ENCODE measurements at regions not wholly inside any gene's neighbourhood (a gene's known extent, or its start where the extent isn't known, plus 50 kb on each side); places are given as distances from the start of the nearest gene placed in this dataset.
"Not testable (repeated sequence)": the region's sequence is repeated elsewhere in the genome, so short reads cannot be mapped to it uniquely, and the experiment has no call there.

DNA sequence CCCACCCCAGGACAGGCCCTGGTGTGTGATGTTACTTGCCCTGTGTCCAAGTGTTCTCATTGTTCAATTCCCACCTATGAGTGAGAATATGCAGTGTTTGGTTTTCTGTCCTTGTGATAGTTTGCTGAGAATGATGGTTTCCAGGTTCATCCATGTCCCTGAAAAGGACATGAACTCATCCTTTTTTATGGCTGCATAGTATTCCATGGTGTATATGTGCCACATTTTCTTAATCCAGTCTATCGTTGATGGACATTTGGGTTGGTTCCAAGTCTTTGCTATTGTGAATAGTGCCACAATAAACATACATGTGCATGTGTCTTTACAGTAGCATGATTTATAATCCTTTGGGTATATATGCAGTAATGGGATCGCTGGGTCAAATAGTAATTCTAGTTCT, 340.2 kb upstream of the MEIS1 start:
- DNase-seq = not testable (repeated sequence)

DNA sequence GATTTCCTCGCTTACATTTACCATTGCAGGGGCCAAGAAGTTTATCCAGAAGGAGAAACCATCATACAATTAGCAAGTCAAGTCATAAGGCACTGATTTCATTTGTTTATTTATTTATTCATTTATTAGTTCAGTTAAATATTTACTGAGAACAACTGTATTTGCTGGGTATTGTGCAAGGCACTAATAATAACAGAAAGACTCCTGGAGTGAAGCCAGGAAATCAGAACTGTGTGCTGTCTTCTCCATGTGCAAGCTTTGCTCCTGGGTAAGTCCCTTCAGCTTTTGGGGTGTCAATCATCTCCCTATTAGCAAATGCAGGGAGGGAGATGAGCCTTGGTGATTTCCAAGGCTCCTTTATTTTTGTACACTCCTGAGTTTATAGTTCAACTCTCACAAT, 341.6 kb upstream of the MEIS1 start:
- DNase-seq = no peak

DNA sequence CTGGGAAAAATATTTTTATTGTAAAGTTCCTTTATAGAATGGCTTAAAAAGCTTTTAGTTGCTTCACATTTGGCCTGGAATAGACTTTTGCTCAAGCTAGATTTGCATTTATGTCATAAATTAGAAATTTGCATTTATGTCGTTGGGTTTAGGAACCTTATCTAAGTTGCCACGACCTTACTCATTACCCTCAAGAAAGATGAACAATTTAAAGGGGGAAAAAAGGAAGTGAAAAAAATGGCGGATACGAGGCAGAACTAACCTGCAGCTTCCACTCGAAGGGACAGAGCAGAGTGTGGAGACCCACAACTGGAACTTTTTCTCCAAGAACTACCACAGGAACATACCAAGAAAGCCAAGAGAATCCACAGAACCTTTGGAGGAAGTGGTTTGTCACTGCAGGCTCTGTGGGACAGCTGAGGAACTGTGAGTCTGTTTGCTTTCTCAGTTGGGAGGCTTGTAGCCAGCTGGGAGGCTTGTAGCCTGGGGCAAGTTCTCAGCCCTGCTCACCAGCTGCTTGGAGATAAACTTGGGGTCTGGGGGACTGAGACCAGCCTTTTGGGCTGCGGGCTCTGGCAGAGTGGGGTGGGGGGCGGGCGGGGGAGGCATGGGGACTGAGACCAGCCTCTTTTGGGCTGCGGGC, 349.9 kb upstream of the MEIS1 start:
- no peak for DNase-seq

DNA sequence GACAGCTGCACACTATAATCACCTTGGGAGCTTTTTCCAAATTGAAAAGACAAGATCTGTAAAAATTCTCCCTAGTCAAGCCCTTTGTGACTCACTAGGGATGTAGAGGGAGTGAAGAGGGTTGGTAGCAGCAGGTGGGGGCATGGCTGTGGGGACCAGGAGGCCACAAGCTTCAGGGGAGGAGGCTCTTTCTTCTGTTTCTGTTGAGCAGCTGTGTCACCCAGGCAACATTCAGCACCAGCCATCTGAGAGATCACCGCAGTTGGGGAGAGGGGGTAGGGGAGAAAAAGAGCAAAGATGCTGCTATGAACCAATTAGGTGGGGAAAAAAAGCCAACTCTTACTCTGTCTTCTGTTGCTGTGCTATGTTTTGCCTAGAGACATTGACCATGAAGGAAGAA, 352.3 kb upstream of the MEIS1 start:
- no peak for DNase-seq

DNA sequence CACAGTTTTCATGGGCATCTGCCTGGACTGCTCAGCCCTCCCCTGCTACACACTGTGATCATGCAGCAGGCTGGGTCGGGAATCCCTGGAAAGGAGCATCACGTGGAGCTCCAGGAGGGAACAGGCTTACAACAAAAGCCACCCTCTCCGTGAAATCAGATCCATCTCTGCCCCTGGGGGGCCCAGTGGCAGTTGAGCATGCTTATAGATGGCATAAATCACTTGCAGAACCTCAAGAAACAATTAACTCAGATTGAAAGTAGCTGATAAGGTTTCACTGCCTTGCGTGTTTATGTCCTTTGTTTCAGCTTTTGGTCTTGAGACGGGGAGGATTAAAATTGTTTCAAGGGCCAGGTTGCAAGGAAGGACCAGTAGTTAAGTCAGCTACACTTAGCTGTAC, 354.8 kb upstream of the MEIS1 start:
- no peak for DNase-seq

DNA sequence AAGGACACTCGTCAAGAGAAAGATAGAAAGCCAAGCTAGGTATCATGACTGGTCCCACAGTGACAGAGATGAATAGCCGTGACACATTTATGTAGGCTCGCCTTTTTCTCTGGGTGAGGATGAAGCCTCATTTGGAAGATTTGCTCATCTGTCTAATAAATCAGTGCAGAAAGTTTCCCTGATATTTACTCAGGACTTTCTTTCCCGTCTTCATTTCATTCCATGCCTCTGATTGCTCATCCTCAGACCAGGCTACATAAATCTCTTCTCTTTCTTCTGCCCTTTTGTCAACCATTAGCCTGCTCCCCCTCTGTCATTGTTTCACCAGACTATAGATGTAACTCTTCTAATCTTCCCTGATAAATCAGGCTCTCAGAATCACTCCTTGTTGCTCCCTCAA, 361.8 kb upstream of the MEIS1 start:
- DNase-seq = no peak

DNA sequence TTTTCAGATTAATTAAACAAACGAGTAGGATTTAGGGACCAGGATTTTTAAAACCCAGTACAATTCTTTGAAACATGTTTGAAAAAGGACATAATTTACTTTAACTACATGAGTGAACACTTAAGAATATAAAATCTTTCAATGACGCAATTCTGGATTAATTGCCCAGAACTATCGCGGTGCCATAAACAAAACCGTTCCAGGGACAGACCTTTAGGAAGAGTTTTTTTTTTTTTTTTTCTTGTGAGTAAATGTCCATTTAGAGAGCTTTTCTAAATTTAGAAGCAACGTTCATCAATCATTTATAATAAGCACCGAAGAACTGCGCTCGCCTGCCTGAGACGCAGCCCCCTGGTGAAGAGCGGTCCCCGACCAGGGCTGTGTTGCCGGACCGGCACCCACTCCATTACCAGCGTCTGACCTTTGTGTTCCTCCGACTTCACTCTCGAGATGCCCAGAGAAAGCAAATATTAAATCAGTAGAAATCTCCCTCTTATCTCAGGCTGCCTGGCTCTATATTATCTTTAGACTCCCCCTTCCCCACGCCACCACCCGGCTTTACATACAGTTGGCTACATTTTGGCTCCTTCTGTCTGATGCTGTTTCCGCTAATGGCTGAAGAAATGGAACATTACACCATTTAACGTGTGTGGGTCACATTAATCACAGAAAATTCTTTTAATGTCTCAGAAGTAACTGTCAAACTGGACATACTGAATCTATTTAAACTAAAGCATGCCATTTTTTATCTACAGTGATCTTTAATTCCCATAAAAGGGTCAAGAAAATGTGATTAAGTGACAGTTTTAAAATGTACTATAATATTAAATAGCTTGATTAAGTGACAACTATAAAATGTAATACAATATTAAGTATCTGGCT, 364.0 kb upstream of the MEIS1 start:
- no peak for DNase-seq

DNA sequence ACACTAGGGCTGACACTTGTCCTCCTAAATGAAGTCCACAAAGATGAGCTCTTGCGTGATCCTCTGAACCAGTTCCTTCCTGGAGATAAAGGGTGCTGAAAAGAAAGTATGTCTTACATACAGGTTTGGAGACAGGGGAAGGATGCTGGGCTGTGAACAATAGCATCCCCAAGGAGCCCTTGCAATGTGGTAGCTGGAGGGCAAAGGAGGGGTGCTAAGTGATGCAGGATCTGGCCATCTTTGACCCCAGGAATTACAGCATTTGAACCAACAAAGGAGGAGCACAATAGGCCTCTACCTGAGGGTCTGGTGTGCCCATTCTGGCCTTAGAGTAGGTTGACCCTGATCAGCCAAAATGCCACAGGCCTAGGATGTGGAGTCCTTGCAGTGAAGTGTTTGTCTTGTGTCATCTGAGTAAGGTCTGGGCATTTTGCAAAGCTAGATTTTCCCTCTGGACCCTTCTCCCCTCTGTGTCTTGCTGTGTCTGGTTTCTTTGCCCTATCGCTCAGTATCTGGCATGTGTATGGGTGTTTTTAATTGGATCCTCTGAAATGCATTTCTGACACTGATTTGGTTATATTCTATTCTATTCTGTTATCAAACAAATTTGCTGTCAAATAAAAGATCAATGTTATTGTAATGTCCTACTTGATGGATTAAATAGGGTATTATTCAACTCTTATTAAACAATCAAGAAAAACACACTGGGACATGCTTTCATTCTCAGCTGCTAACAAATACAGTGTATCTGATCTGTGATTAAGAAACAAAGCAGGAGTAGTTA, 364.8 kb upstream of the MEIS1 start:
- DNase-seq = no peak

DNA sequence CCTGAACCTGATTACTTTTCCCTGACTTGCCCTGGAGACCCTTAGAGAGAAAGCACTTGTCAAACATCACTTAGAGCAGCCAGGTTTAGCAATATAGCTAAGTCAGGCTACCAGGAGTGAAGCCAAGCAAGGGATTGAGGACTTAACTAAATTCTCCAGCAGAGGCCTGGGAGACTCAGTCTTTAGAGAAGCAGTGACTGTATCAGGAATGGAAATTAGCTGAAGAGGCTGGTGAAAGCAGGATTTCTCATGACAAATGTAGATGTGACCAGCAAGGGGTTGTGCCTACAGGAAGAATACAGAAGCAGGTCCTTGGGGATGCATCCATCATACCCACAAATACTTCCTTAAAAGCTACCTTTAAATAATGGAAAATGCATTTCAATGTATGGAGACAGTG, 368.9 kb upstream of the MEIS1 start:
- DNase-seq = no peak

DNA sequence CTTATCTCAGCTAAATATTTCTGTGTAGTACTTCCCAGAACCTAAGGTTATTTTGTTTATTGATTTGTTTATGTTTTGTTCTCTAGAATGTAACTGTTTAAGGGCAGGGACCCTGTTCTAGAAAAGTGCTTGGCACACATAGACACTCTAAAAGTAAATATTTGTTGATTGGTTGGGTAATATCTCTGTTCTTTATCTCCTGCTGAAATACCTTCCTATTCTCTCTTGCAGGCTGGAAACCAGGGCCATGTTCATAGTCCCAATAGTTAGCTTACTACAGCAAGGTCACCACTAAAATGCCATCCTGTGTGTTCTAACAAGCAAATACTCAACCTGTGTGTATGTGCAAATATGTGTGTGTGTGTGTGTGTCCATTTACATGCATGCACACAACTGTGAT, 375.6 kb upstream of the MEIS1 start:
- DNase-seq = no peak

DNA sequence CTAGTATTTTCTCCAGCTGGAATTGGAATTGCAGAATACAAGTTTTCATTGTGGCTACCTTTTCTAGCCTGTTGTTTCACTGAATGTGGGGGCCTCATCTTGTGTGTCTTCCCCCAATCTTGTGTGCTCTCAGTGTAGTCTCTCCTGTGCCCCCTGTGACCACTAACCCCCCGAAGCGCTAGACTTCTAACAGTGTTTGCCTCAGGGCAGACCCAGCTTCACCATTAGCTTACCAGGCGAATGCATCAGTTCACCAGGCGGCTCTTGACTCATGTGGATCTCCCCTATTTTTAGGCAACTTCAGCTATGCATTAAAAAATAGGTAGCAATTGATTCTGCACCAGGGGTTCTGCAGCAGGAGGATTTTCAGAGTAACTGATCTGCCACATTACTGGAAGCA, 376.2 kb upstream of the MEIS1 start:
- no peak for DNase-seq

DNA sequence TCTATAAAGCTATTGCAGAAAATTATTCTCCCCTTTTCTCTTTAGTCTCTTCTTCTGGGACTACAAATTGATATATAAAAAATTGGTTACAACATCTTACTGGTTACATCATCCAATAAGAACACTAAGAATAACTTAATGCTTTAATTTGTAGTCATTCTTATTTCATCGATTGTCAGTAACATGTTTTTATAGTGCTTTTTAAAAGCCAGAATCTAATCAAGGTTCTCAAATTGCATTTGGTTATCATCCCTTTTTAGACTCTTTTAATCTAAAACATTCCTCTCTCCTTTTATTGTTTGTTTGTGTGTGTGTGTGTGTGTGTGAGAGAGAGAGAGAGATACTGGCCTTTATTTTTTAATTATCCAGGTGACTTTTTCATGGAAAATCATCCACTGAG, 377.1 kb upstream of the MEIS1 start:
- no peak for DNase-seq

DNA sequence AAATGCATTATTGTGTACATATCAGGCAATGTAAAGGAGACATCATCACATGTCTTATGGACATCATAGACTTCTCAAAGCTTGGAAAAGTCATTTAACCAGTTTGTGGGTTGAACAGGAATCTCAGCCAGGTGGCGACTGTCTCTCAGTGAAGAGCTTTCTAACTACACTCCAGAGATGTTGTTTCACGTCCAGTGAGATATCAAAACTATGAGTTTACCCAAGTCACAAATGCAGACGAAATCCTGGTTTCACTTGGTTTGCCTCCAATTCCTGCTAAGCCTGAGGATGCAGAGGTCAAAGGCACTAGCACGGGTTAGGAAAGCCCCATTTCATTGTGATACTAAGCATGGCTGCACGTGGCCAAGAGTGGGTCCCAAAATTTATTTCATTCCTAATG, 384.5 kb upstream of the MEIS1 start:
- no peak for DNase-seq

DNA sequence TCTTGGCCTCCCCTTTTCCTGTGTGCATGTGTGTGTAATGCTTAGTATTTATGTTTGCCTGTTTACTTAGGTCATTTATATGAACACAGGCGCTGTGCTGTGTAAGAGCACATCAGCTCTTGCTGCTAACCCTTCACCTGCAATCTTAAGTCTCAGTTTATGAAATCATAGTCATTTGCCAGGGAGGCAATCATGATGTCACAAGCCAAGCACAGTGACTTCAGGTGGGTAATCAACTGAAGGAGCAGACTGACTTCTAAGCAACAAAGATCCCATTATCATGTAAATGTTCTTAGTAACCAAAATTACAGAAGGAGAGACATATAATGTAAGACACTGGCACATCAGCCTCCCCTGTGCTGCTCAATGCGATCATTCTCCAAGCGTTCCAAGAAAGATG, 386.3 kb upstream of the MEIS1 start:
- DNase-seq = no peak

DNA sequence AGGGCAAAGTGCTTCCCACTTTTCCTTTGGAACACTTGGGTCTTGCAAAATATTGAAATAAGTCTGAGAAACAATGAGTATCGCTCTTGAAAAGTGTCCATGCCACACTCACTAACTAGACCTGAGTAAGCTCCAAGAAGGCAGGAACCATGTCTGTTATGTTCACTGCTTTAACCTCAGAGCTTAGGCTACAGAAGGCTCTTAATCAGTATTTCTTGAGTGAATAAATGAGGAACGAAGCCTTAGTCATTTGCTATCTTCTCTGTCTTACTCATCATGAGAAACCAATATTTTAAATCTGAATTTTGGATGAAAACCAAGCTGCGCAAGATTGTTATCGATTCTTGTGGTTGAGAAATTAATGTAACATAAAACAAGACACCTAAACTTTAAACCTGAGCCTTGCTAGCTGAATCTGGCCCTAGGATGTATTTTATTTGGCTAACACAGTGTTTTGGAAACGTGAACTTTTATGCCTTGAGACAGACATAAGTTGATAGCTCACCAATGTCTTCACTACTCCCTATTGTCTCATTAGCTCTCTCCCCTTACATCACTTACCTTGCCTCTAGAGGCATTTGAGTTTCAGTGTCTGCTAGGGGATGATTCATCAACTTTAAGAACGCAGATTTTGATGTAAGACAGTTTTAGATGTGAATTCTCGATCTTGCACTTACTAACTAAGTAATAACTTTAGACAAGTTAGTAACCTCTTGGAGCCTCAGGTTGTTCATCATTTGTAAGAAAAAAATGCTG, 392.8 kb upstream of the MEIS1 start:
- no peak for DNase-seq

DNA sequence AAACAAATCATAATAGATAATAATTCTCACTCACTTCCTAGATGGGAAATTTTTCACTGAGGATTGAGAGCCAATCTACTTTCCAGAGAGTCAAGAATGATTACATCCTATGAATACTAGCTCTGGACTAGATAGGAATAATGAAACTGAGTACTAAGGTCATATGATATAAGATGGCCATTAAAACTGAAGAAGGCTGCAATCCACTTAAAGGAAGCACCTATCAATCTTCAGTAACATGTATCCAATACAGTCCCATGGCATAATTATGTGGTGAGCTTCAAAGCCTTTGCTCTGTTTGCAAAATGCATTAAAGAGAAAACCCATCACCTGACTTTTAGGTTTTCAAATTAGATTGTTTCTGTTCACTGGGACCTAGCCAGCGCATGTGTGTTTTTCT, 398.0 kb upstream of the MEIS1 start:
- no peak for DNase-seq

DNA sequence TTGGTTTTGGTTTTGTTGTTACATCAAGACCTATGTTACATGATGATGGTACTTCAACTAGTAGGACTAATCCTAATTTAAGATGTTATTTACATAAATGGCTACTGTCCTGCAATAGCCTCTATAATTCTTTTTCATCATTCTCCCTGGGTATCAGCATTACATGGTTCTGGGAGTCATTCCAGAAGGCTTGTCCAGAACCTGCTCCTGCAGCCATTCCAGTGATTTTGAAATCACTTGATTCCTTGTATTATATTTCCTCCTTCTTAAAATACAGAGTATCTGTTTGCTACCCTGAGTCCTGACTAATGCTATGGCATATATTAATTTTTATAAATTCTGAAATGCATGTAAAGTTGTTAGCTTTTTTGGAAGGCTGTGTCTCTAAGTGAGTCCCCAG, 400.5 kb upstream of the MEIS1 start:
- DNase-seq = no peak

DNA sequence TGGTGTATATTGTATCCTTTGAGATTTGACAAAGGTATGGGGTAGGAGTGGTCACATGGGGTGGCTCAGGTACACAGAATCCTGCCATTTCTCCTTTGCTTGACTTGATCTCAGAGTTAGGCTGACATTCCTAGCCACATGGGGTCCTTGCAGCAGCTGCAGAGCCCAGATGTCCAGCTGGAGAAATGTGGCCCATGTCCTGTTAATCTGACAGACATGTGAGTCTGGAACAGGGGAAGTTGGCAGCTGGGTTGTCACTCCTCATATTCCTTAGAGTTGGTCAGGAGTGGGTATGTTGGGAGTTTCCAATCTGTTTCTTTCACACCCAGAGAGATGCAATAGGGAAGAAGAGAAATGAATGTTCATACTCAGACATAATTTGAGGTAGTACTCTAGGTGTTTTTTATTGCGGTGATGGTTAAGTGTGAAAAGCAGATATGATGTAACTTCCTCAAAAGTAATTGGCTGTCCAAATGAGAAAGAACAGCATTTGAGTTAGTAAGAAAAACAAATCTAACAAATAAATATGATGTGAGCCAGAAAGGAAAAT, 402.6 kb upstream of the MEIS1 start:
- no peak for DNase-seq

DNA sequence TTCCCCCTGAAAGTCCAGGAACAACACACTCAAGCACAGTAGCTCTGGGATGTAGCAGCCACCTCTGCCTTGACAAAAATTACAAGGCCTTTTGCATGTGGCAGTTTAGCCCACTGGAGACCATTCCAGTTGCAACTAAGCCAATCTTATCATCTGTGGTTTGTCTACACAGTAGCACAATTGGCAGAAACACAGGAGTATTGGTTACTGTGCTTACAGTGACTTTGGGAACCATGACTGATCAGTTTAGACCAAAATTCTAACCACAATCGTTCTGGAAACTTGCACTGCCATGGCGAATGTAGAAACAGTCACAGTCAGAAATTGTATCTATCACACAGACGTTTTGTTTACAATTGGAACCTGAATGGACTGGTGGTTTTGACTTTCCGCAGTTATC, 403.7 kb upstream of the MEIS1 start:
- no peak for DNase-seq

DNA sequence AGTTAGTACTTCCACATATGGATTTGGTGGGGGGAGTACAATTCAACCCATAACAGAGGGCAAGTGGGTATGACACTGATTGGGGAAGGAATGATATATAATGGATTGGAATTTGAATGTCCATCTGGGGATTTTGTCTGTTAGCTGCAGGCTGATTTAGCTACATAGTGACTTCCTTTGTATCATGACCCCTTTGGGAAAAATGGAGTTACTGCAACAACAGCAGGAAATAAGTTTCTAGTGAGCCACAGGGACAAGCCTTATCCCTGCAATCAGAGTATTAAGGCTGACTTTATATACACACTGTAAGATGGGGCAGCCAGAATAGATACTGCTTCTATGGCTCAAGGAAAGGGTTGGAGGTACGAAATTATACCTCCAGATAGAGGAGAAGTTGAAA, 404.4 kb upstream of the MEIS1 start:
- no peak for DNase-seq

DNA sequence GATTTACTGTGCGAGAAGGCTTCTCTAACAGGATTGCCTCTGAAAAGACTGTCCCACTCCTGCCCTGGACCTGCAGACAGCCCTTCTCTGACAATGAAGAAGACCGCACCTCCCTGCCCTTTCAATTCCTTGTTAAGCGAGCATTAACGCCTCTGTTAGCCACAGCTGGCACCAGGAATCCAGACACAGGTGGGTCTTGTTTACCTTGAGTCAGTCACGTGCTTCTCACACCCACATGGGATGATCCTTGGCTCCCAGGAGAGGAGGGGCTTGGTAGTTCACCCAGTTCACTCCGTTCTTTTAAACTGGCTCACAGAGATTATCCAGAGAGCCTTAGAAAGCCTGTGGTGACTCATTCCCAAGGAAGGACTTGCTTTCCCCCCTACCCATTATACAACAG, 410.5 kb upstream of the MEIS1 start:
- DNase-seq = no peak

DNA sequence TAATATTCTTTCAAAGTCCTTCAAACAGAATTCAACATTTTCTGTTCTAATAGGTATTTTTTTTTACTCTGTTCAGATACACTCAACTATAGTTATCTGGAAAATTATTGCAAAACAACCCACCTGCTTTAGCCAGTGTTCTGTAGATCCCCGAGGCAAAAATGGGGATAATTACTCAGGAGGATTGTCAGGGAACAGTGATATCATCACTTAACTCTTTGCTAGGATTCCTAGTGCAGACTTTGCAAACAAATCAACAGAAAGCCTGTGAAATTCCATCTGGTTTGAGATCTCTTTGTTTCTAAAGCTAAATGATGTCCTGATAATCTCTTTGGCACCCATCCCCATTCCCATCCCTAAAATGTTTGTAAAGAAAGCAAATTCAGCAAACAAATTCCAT, 413.6 kb upstream of the MEIS1 start:
- DNase-seq = no peak

DNA sequence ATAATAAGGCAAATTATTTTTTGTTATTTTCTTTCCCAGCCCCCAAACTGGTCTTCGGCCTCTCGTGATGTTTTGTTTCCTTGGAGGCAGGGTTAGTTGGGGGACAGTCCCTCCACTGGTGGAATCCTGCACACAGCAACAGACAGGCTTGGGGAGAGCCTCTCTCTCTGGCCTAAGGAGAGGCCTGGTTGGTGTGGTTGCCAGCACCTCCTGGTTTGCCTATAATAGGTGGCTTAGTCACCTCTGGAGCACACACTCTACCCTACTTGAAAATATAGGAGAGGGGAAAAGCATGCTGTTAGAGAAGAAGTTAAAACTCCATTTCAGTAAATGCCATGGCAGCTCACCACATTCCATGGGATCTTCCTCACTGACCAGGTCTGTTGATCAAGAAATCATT, 417.2 kb upstream of the MEIS1 start:
- DNase-seq = no peak

Measured in hematopoietic multipotent progenitor cell treated with erythropoietin and hydrocortisone succinate and interleukin-3 and kit ligand, for 8 days (in vitro differentiated cells).